HG03066 (cell line): ENCODE measurements at regions not wholly inside any gene's neighbourhood (a gene's known extent, or its start where the extent isn't known, plus 50 kb on each side); places are given as distances from the start of the nearest gene placed in this dataset.

Experiments
- ATAC-seq: cut with Tn5 transposase; IDR thresholded peaks from one replicate; pipeline ENCODE4 v1.9.1; 2021; ENCODE audit warnings: low read depth; ENCODE audit not compliant: unreplicated experiment

DNA sequence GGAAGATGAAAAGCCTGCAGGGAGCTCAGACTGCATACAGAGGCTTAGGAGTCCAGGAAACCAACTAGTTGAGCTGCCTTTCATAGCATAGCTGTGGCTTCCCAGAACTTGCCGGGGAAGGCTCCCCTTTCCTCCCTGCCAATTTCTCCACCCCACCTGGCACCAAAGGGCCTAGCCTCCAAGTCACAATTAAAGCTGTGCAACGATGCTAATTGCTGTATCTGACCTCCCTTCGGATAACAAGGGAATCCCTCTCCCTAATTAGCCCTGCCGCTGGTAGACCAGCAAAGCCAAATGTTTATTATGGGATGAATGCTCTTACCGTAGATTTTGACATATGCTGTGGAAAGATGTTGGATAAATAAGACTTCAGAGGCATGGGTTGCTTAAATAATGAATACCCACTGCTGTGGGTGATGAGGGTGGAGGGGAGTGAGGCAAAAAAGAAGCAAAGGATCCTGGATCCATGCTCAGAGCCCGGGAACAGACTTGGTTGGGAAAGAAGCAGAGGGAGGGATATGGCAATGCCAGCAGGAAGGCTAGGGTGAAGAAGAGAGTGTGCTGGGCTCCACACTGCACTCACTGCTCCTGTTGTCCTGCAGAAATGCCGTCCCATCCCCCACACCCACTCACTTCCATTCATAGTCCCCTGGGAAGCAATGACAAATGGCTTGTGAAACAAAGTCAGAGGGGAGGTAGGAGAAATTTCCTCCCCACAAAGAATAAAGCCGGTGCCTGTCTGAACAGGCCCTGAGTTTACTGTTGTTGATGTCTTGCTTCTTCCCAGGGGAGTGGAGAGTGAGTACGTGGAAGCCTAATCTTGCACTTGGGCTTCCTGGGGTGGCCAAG, 608.1 kb upstream of the CADM1 start:
- ATAC-seq = no peak

DNA sequence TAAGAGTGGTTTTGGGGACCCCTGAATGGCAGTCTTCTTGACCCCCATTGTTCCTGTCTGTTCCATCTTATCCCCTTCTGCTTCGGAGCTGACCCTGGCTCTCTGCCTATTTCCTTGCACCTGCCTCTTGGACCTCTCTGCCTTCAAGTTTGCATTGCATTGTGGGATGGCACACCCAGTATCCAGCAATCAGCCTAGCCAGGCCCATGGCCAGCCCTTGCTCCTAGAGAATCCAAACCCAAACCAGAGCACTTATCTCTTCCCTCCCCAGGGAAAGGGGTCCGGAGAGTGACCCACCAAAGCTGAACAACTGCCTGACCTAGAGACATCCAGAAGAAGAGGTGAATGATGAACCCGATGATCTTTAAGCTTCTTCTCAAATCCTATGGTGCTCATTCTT, 607.3 kb upstream of the CADM1 start:
- no peak for ATAC-seq

DNA sequence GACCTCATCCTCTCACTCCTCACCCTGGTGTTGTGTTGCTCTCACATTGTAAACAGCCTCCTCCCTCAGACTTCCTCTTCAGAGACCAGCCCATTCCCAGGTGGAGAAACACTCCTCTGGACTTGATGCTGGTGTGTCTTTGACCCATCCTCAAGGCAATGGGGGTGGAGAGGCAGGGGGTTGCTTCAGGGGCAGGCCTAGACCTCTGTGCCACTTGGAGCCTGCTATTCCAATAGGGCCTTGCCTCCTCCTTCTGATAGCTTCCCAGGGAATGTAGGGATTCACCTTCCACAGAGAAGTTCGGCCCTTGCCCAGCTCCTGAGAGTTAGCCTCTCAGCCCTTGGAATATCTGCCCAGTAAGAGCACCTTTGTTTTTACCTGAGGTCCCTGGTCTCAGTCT, 606.6 kb upstream of the CADM1 start:
- no peak for ATAC-seq

DNA sequence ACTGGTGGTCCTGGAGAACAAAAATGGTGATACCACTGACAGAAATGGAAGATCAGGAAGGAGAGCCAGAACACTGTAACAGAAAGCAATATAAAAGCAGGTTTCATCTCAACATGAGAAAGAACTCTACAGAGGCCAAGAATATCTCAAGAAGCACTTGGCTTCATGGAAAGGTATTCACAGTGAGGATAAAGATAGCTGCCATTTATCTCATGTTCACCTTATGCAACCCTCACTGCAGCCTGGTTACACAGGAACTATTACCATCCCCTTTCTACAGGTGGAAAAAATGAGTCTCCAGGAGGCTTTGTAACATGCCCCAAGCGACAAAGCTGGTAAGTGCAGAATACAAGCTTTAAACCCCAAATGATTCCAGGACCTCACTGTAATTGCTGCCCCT, 606.1 kb upstream of the CADM1 start:
- ATAC-seq = no peak

DNA sequence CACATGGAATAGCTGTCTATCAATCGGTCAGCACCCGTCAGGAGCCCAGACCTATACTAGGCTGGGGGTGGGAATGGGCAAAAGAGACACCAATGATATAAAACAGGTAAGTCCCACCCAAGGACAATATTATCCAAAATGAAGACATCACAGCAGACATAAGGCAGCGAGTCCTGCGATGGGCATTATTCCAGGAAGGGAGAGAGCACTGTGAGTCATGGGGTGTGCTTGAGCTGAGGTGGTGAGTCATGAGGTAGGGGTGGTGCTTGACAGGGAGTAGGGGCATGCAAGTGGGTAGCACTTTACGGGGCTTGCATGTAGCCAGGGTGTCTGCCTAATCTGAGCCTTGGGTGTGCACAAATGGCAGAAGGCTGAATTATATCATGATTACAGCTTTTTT, 605.0 kb upstream of the CADM1 start:
- no peak for ATAC-seq

DNA sequence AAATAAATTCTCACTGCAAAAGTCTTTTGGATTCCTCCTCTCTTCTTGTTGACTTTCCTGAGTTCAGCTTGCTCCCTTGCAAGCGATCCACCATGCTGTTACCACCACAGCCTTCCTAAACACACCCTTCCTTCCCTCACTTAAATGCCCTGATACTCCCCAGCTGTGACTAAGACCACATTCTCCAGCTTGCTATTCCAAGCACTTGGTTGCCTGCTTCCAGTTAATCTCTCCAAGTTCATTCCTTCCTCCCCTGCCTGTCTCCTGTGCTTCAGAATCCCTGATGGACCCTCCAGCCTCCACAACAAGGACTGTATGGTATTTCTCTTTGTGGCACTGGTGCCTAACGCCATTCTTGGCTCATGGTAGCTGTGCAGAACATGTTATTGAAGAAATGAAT, 603.9 kb upstream of the CADM1 start:
- ATAC-seq = no peak

DNA sequence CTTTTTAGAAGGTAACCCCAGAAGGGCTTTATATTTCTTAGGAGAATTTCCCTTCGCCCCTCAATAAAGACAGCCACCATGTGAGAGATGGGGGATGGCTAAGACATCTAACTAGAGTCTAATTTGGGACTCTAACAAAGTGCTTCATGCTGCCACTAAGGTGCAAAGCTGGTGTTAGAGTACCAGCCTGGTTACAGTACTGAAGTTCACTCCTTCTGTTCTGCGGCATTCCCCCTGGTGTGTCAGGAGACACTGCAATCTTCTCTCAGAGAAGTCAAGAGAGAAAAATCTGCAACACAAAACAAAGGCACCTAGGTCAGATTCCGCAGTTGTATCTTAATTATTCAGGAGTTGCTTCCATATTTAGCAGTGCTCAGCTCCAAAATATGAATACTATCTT, 603.0 kb upstream of the CADM1 start:
- no peak for ATAC-seq

DNA sequence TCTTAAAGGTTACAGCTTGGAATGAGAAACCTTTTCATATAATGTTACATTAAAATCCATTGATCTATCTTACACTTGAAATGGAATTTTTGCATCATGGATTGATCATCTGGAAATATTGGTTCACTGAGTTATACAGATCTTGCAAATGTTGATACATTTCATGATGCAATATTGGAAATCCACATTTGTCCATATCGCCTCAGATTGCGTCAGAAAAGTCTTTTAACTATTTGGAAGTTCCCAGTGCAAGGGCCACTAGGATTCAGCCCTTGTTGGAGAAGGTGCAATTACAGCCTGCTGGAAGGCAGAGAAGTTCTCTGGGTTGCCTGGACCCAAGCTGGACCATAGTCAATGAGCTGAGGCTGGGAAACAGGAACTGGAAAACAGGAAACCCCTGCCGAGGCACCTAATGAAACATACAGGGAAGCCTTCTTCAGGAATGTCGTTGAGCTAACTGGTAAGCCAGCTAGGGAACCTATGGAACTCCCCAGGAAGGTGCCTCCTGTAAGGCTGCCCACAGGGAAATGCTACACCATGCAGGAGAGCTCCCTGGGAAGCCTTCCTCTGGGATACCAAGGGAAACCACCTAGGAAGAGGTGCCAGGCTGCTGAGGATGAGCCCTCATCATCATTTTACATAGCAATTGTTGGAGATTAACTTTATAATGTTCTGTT, 600.4 kb upstream of the CADM1 start:
- ATAC-seq = no peak

DNA sequence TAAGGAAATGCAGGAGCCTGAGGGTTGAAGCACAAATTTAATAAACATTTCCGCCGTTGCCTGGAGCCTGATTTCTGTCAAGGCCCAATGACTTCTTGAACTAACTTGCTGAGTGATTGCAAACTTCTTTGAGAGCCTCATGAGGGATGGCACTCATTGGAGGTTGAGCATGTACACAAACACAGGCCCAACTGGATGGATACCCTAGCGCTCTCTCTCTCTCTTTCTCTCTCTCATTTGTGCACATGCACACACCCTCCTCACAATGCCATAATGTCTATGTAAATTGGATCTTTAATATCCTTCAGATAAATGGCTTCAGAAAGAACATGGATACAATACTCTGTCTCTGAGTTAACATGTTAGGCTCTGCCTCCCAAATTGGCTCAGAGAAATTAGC, 597.7 kb upstream of the CADM1 start:
- no peak for ATAC-seq

DNA sequence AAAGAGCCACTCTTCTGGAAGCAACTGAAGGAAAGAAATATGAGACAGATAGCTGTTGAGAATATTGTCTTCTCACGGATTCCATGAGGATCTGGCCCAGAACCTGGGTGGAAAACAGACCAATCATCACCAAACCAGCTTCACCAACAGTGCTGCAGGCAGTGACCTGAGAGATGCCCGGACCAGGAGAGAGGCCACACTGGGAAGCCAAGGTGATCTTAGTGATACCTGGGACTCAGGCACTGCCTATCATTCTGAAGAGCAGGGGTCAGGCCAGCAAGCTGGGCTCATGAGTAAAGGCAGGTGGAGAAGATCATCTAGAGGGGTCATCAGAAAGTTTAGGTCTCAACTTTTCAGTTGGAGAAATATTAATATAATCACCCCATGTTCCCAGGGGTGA, 595.8 kb upstream of the CADM1 start:
- no peak for ATAC-seq

DNA sequence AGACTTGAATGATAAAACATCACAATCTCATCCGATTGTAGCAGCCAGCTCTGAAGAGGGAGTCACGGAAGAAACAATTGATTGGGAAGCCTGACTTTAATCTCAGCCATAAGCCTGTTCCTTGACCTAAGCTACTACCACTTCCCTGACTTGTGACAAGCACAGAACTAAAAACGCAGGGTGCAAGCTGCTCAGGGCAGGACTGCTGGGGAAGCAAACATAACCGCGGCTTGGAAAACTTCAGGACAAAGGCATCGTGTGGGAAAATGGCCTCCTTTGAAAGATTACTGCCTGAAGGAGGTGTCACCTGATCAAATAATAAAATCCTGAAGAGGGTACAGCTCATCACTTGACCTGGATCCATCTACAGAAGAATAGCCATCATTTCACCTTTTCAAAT, 595.3 kb upstream of the CADM1 start:
- ATAC-seq = no peak

DNA sequence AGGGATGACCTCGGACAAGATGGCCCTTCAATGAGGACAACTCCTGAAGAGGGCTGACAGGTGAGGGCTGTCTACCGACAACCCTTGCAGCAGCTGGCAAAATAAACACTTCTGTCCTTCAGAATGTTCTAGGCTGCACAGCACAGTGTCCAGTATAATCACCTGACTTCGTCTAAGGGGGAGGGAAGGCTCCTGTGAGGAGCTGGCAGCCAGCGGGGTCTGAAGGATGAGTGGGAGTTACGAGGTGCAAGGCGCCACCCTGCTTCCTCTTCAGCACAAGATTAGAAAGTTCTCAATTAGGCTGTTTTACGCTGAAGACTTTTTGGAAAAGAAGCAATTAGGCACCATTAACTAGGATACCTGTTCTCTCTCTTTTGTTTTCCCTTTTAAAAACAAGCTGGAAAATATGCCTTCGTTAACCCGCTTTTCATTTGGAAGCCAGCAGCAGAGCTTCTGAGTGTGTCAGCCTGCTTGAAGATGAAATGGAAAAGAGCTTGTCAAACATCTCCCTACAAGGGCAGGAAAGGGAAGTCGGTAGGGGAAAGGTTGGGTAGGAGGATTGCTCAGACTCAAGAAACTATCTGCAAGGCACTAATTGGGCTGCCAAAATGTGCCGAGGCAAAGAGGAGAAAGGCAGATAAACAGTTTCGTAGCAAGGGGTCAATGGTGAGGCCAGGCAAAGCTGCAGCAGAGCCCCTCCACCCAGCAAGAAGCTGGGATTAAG, 592.2 kb upstream of the CADM1 start:
- ATAC-seq = no peak

DNA sequence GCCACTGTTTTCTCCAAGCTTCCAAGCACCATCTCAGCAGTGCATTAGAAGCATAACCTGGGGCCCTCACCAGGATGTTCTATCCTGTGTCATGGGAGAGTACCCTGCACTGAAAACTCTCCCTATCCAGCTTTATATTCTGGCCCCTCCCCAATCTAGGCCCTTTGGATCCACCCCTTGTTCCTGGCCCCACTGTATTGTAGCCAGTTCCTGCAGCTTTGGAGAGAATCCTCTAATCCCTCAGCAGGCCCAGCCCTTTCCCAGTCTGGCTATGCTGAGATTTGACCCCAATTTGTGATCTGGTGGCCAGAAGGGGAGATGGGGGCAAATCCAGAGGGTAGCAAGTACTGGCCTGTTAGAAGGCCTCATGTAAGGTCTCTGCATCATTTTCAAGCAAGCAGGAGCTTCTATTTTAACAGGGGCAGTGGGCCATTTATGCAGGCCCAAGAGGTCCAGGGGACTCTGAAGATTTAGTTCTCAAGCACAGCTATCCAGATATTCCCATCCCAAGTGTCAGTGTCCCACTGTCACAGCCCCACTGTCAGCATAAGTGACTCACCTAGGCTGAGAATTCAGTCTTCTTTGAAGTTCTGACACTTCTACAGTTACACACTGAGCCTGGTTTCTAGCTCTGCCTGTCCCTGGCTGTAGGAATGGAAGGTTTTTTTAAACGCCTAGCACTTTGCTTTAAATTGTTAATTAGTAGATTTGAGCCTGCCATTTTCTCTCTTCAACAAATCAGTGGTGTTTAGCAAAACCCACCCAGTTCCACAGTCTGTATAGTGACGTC, 589.5 kb upstream of the CADM1 start:
- no peak for ATAC-seq

DNA sequence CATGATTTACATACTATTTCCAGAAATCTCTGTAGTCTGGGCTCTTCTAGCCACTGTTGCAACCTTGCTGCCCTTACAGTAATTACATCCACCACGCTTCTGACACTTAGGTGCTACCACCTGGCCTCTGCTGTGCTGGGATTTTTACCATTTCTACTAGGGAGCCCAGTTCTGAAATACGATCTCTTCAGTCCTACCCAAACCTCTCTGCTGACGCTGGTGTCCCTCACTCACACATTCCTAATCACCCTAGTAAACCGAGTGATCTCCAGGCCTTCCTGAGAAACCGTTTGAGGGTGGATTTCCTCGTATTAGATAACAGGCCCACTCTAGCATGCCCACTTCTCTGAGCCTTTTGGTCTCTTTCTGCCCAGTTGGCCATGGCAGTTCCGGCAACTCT, 588.9 kb upstream of the CADM1 start:
- ATAC-seq = no peak

DNA sequence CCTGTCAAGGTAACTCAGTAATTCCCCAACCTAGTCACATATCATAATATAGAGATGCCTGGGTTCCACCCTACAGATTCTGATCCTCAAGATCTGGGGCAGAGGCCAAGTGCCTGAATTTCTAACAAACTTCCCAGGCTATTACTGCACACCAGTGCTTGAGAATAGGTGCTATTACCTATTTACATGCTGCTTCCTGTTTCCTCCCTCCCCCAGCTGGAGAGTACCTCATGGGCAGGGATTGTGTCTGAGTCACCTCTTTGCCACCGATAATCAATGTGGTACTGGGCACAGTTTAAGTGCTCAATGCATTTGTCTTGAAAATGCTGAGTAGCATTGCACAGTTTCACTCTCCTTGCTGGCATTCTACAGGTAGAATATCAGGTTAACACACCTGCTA, 582.2 kb upstream of the CADM1 start:
- ATAC-seq = no peak

DNA sequence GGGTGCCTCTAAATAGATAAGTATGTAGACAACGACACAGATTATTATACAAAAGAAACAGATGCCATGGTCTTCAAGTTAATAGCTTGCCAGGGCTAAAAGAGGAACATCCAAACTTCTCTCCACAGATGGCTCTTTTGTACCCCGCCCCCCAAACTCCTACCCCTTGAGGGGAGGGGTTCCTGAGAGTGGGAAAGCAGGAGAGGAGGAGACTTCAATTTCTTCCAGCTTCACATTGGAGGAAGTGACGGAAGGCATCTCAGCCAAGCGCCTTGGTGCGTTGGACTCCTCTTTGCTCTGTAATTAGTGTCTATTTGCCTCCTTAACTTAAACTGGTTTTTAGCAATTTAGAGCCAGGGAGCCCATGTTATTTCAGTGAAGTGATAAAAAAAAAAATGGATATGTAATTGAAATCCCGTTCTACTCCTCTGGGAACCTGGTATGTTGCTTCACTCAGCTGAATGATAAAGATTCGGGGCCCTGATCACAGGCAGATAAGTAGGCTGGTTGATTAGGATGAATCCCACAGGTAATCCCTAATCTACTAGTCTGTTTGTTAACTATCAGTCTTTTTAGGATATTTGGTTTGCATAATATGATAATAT, 580.9 kb upstream of the CADM1 start:
- no peak for ATAC-seq

DNA sequence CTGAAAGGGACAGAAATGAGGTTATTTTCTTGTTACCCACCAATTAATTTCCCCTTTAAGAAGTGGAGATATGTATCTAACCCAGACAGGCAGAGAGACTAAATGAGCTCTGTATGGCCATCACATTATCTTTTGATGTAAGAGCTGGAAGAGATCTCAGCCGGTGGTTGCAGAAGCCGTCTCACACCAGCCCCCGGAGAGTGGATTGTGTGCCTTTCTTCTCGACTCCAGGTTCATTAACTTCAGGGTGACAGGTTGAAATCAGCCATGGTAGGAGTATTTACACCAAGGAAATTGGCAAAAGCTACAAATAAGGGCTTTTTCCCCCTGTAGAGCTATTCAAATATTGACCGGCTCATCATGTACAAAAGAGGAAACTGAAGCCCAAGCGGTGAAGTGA, 580.3 kb upstream of the CADM1 start:
- no peak for ATAC-seq

DNA sequence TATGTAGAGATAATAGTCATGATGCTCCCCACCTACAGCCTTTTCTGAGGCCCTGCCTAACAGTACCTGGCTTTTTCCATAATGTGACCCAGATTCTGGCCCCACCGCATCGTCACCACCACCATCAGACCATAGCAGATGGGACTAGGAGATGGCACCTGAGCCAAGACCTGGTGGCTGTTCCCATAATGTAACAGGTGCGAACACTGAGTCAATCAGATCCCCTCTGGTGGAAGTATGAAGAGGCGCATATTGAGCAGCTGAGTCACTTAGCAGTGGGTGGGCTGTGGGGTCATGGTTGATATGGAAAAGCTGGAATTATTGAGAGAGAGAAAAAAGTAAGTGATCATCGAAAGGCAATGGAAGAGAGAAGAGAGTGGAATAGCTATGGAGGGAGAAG, 578.0 kb upstream of the CADM1 start:
- no peak for ATAC-seq

DNA sequence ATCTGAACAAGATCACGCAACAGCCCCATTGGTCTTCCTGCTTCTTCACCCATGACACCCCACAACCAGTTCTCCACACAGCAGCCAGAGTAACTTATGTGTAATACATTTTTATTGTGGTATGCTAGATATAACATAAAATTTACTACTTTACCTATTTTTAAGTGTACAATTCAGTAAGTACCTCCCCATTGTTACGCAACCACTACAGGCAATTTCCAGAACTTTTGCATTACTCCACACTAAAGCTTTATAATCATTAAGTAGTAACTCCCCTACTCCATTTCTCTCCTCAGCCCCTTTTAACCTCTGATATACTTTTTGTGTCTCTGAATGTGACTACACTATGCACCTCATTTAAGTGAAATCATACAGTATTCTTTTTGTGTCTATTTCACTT, 575.4 kb upstream of the CADM1 start:
- no peak for ATAC-seq

DNA sequence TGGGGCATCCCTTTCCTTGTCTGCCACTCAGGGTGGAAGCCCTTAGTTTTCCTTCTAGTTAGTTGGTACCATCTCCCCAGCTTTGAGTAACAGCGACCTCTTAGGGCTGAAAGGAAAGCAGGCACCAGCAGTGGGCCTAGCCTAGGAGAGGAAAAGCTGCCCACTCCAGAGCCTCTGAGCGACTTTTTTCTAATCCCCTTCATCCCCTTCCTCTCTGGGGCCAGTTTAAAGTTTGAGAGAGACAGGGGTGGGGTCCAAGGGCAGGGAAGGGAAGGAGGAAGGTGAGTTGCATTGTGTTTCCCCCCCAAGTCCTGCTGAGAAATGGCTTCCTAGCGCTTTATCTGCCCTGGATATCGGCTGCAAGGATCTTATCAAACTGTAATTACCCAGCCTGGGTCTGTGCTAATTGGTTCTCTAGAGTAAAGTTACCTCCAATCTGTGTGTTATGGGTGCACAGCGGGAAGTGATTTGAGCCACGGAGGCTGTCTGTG, 573.9 kb upstream of the CADM1 start:
- no peak for ATAC-seq
